ENCODE measurements at regions not wholly inside any gene's neighbourhood (a gene's known extent, or its start where the extent isn't known, plus 50 kb on each side); places are given as distances from the start of the nearest gene placed in this dataset.

GRCh38 chr2:14737201-14737600 is 104.7 kb downstream of the LRATD1 start:
- Histone ChIP-seq H4K8ac (ENCODE audit: extremely low read depth, insufficient read depth, low read length) (no peak overlapping the region), H4K91ac (replicated peaks; ENCODE audit: insufficient read length, low read length) (no peak overlapping the region), H3K23me2 (ENCODE audit: low read depth, low read length) (no peaks in the 10 kb centered on the region), H2AFZ (ENCODE audit: low read length) (no peak overlapping the region), H3K23ac (ENCODE audit: insufficient read length) (no peak overlapping the region), H3K79me2 (ENCODE audit: control insufficient read depth in 1 of 2, insufficient read depth in 2 of 2, low read length in 2 of 2) (no peaks in the 10 kb centered on the region), H3K4ac (replicated peaks; ENCODE audit: insufficient read length, low read depth, low read length) (no peak overlapping the region), H3K27me3 (replicated peaks in 1 of 4; ENCODE audit: control insufficient read depth in 3 of 4, extremely low read depth in 1 of 4, insufficient read depth in 3 of 4, low read length in 3 of 4) (no peaks in the 10 kb centered on the region), H3K79me1 (ENCODE audit: low read depth, low read length) (no peaks in the 10 kb centered on the region), H3K36me3 (ENCODE audit: control insufficient read depth in 2 of 4, insufficient read depth in 4 of 4, low read length in 3 of 4) (no peaks in the 10 kb centered on the region), H3K4me1 (replicated peaks in 1 of 4; ENCODE audit: control insufficient read depth in 3 of 4, insufficient read depth in 4 of 4, low read length in 3 of 4) (no peaks in the 10 kb centered on the region), H3K4me3 (ENCODE audit: extremely low read depth in 1 of 4, insufficient read depth in 2 of 4, low read depth in 3 of 4, low read length in 4 of 4) (no peak overlapping the region), H3K18ac (ENCODE audit: extremely low read depth, low read length) (no peak overlapping the region), H3K56ac (replicated peaks; ENCODE audit: insufficient read length, low read depth, low read length) (no peak overlapping the region), H2BK5ac (ENCODE audit: low read depth, low read length) (no peak overlapping the region), H3K9me3 (ENCODE audit: insufficient read depth in 2 of 2, low read depth in 1 of 2, low read length in 1 of 2) (no peaks in the 10 kb centered on the region; a peak in 1 of 4 replicates), H4K20me1 (replicated peaks in 1 of 2; ENCODE audit: control insufficient read depth in 1 of 2, insufficient read depth in 2 of 2, low read length in 2 of 2) (no peaks in the 10 kb centered on the region), H2BK15ac (ENCODE audit: low read length) (no peak overlapping the region), H2BK20ac (ENCODE audit: low read length) (no peak overlapping the region), H3K9ac (replicated peaks in 1 of 4; ENCODE audit: extremely low read depth in 1 of 4, low read depth in 3 of 4, low read length in 3 of 4) (no peak overlapping the region), H2BK12ac (ENCODE audit: low read depth, low read length) (no peak overlapping the region), H4K5ac (ENCODE audit: insufficient read length, low read depth, low read length) (no peak overlapping the region), H3K27ac (ENCODE audit: low read depth, low read length) (no peak overlapping the region), H3K14ac (ENCODE audit: insufficient read length) (no peak overlapping the region), H2BK120ac (replicated peaks; ENCODE audit: low read depth, low read length) (no peak overlapping the region), H3K4me2 (ENCODE audit: insufficient read depth in 1 of 2, low read depth in 2 of 2, low read length in 2 of 2) (no peak overlapping the region), H2AK5ac (ENCODE audit: low read depth, low read length) (no peak overlapping the region)
- WGBS, 2 experiments (ENCODE audit: extremely low coverage in 1 of 2, insufficient coverage in 1 of 2, insufficient read length in 1 of 2, insufficient replicate concordance in 2 of 2, low coverage in 1 of 2, low lambda C conversion rate in 2 of 2, missing lambda C conversion rate in 1 of 2), result 78% methylated on average over 1 of the region's 1 CpG; no CpG with 5 or more reads in 1 of the 2 experiments
- FAIRE-seq (no peak), DNase-seq (ENCODE audit: low read depth in 1 of 2, low spot score in 2 of 2) (no peak)
- ChIA-PET POLR2A (ENCODE audit: partially characterized antibody) (no interaction called here), CTCF (ENCODE audit: partially characterized antibody) (no interaction called here)
- TF ChIP-seq SP4 (IDR thresholded peaks at IDR 0.05; ENCODE audit: low read length) (no peak), RAD21 (IDR thresholded peaks at IDR 0.05 in 1 of 2, conservative IDR thresholded peaks at IDR 0.05 in 1 of 2; ENCODE audit: low read depth in 2 of 2, low read length in 2 of 2) (no peak), CTCF (IDR thresholded peaks at IDR 0.05; ENCODE audit: control extremely low read depth in 1 of 3, insufficient read depth in 1 of 3, low read depth in 1 of 3, low read length in 3 of 3) (no peak), SIX5 (IDR thresholded peaks at IDR 0.05; ENCODE audit: low read depth, low read length) (no peak), SUZ12 (IDR thresholded peaks at IDR 0.05; ENCODE audit: low read length) (no peak), EP300 (IDR thresholded peaks at IDR 0.05; ENCODE audit: borderline replicate concordance in 1 of 2, low read depth in 2 of 2, low read length in 2 of 2) (no peak), TAF7 (optimal IDR thresholded peaks at IDR 0.05; ENCODE audit: borderline replicate concordance, low read depth, low read length) (no peak), BRCA1 (IDR thresholded peaks at IDR 0.05; ENCODE audit: low read depth, low read length) (no peak), HDAC6 (IDR thresholded peaks at IDR 0.05; ENCODE audit: low read depth, low read length) (no peak), RNF2 (IDR thresholded peaks at IDR 0.05; ENCODE audit: borderline replicate concordance, low read depth, low read length, missing control alignments, poor library complexity, severe bottlenecking) (no peak)
- TF ChIP-seq, protein P1, sequence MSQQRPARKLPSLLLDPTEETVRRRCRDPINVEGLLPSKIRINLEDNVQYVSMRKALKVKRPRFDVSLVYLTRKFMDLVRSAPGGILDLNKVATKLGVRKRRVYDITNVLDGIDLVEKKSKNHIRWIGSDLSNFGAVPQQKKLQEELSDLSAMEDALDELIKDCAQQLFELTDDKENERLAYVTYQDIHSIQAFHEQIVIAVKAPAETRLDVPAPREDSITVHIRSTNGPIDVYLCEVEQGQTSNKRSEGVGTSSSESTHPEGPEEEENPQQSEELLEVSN (IDR thresholded peaks at IDR 0.05), result no peak
